Liver (tissue), 8 donors: ENCODE measurements at regions not wholly inside any gene's neighbourhood (a gene's known extent, or its start where the extent isn't known, plus 50 kb on each side); places are given as distances from the start of the nearest gene placed in this dataset.
A peak's percentile ranks its signal among the peaks of the same experiment; 100 is the strongest.

Source experiments
- DNase-seq: peaks from one replicate; pipeline ENCODE4 v3.0.0-alpha.2; 2017; ENCODE audit warnings: low spot score
- H3K27ac ChIP-seq, 2 donors: one replicate each; pipeline ENCODE4 v1.7.0; 2013; ENCODE audit warnings: inconsistent platforms in 2 of 2, low read length in 2 of 2, control low read depth in 1 of 2, low read depth in 1 of 2, mild to moderate bottlenecking in 1 of 2
- H3K27me3 ChIP-seq, 4 donors: one replicate each; pipeline versions ENCODE4 v1.6.1 to v1.7.0; 2013; ENCODE audit warnings: low read length in 3 of 4, inconsistent platforms in 1 of 4, mild to moderate bottlenecking in 1 of 4, moderate library complexity in 1 of 4; ENCODE audit not compliant: control insufficient read depth in 4 of 4, insufficient read depth in 4 of 4
- H3K36me3 ChIP-seq, 4 donors: one replicate each; pipeline versions ENCODE4 v1.6.1 to v1.7.0; 2013; ENCODE audit warnings: low read length in 3 of 4, mild to moderate bottlenecking in 3 of 4, low read depth in 1 of 4, moderate library complexity in 1 of 4; ENCODE audit not compliant: control insufficient read depth in 4 of 4, insufficient read depth in 3 of 4
- H3K4me1 ChIP-seq, 4 donors: one replicate each; pipeline versions ENCODE4 v1.6.1 to v1.7.0; 2013; ENCODE audit warnings: low read length in 3 of 4, mild to moderate bottlenecking in 3 of 4, moderate library complexity in 1 of 4; ENCODE audit not compliant: control insufficient read depth in 4 of 4, insufficient read depth in 4 of 4
- H3K4me3 ChIP-seq, 3 donors: one replicate each; pipeline versions ENCODE4 v1.6.1 to v1.7.0; 2013; ENCODE audit warnings: low read length in 3 of 3, control low read depth in 1 of 3, low read depth in 1 of 3, mild to moderate bottlenecking in 1 of 3
- H3K9ac ChIP-seq, 2 donors: one replicate each; pipeline ENCODE4 v1.7.0; 2013; ENCODE audit warnings: low read length in 2 of 2, mild to moderate bottlenecking in 2 of 2, moderate library complexity in 2 of 2, control low read depth in 1 of 2, low read depth in 1 of 2
- H3K9me3 ChIP-seq, 4 donors: one replicate each; pipeline versions ENCODE4 v1.6.1 to v1.7.0; 2013; ENCODE audit warnings: low read length in 3 of 4; ENCODE audit not compliant: control insufficient read depth in 4 of 4
- CTCF ChIP-seq: fragments of 150-350 bp; IDR thresholded peaks from 2 replicates; pipeline ENCODE4 v1.5.1; 2017; ENCODE audit warnings: improper control_type of control experiment, low read depth, low read length; ENCODE audit not compliant: missing input control
- EGR1 ChIP-seq, 2 donors: IDR thresholded peaks; 2 replicates each; pipeline ENCODE4 v1.6.1; 2016 to 2018; ENCODE audit warnings: antibody characterized with exemption in 2 of 2, low read depth in 2 of 2
- FOXA1 ChIP-seq: IDR thresholded peaks from 2 replicates; pipeline ENCODE4 v1.6.1; 2016; ENCODE audit warnings: antibody characterized with exemption
- FOXA2 ChIP-seq: IDR thresholded peaks from 2 replicates; pipeline ENCODE4 v1.6.1; 2016; ENCODE audit warnings: antibody characterized with exemption
- GABPA ChIP-seq, 2 donors: IDR thresholded peaks in 1 of 2; conservative IDR thresholded peaks in 1 of 2; 2 replicates each; pipeline ENCODE4 v1.6.1; 2016; ENCODE audit warnings: antibody characterized with exemption in 2 of 2, mild to moderate bottlenecking in 1 of 2, moderate library complexity in 1 of 2
- HNF4A ChIP-seq, 2 donors: conservative IDR thresholded peaks; 2 replicates each; pipeline ENCODE4 v1.6.1; 2016; ENCODE audit warnings: antibody characterized with exemption in 2 of 2, mild to moderate bottlenecking in 2 of 2
- HNF4G ChIP-seq: IDR thresholded peaks from 2 replicates; pipeline ENCODE4 v1.6.1; 2016; ENCODE audit warnings: antibody characterized with exemption
- JUND ChIP-seq, 2 donors: IDR thresholded peaks; 2 replicates each; pipeline ENCODE4 v1.6.1; 2016; ENCODE audit warnings: antibody characterized with exemption in 2 of 2
- MAX ChIP-seq: IDR thresholded peaks from 2 replicates; pipeline ENCODE4 v1.6.1; 2016; ENCODE audit warnings: antibody characterized with exemption
- NR2F2 ChIP-seq: IDR thresholded peaks from 2 replicates; pipeline ENCODE4 v1.6.1; 2016; ENCODE audit warnings: antibody characterized with exemption
- RAD21 ChIP-seq, 2 donors: IDR thresholded peaks; 2 replicates each; pipeline ENCODE4 v1.6.1; 2016; ENCODE audit warnings: antibody characterized with exemption in 2 of 2, mild to moderate bottlenecking in 2 of 2
- REST ChIP-seq: IDR thresholded peaks from 2 replicates; pipeline ENCODE4 v1.6.1; 2016; ENCODE audit warnings: antibody characterized with exemption, mild to moderate bottlenecking
- RXRA ChIP-seq, 2 donors: IDR thresholded peaks; 2 replicates each; pipeline ENCODE4 v1.6.1; 2017 to 2018; ENCODE audit warnings: antibody characterized with exemption in 2 of 2, mild to moderate bottlenecking in 1 of 2
- SP1 ChIP-seq: IDR thresholded peaks from 2 replicates; pipeline ENCODE4 v1.6.1; 2018; ENCODE audit warnings: antibody characterized with exemption, mild to moderate bottlenecking
- YY1 ChIP-seq: IDR thresholded peaks from 2 replicates; pipeline ENCODE4 v1.6.1; 2016; ENCODE audit warnings: antibody characterized with exemption, mild to moderate bottlenecking
- WGBS: extraction: QIAGEN DNeasy Blood & Tissue Kit; methylation state at CpG from one replicate; pipeline ENCODE4 v1.1.7; 2013; 5-methylcytosine and 5-hydroxymethylcytosine counted together
- TF ChIP-seq, protein P1 (sequence below): IDR thresholded peaks from 2 replicates; pipeline ENCODE4 v1.6.1; 2016; ENCODE audit warnings: antibody characterized with exemption
- donor health status: healthy.
- donor health status: healthy.
- donor health status: healthy.
- donor health status: healthy.
- donor health status: healthy.

DNA sequence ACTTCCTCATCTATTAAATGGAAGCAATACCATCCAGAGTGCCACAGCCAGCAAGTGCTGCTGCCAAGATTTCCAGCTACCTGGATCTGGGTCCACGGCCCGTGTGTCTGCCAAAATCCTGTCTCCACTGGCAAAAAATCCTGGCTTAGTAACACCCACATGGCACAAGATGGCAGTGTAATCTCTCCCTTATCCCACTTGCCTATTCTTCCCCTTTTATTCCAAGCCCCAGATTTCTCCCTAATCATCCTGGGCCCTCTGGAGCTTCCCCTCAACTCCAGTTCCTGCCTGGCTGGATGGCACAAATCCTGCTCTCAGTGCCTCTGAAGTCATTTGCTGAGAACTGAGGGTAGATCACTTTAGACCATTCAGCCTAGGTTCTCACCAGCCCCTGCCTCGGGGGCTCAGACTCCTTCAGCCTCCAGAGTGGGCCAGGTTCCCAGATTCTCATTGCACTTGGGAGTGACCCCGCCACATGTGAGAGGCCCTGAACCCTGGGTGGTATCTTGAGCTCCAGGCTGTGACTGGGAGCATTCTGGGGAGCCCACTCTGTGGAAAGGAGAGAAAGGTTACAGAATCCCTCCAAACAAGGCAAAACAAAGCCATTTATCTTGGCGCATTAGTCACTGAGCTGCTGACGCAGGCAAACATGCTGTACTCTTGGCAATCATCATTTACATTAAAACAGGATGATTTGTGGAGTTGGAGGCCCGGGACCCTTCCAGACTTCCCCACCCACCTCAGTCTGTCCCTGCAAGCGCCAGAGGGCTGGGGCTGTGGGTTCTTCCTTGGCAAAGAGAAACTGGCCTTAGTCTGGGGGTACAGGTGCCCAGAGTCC is 325.8 kb downstream of the DYSF start (continued):
- TF ChIP-seq RXRA (IDR thresholded peaks at IDR 0.05) = no peak

GRCh38 chr2:71778514-71778913 is 325.2 kb downstream of the DYSF start:
- Histone ChIP-seq H3K27ac (no peak overlapping the region), H3K36me3 (no peaks in the 10 kb centered on the region), H3K4me1 (no peaks in the 10 kb centered on the region), H3K9ac (no peak overlapping the region), H3K9me3 (no peaks in the 10 kb centered on the region), H3K4me3 (no peak overlapping the region), H3K27me3 (no peaks in the 10 kb centered on the region)
- peak; percentile 24 for DNase-seq
- 68% methylated on average over 2 of the region's 2 CpGs for WGBS
- TF ChIP-seq RAD21 (IDR thresholded peaks at IDR 0.05) (no peak), EGR1 (IDR thresholded peaks at IDR 0.05; ENCODE audit: low read depth in 2 of 2) (no peak), RXRA (IDR thresholded peaks at IDR 0.05) (no peak), NR2F2 (peak; percentile 55)

GRCh38 chr2:71777946-71778345 is 324.6 kb downstream of the DYSF start:
- TF ChIP-seq CTCF = no peak
- no peak for TF ChIP-seq SP1
- TF ChIP-seq FOXA2 = no peak
- TF ChIP-seq FOXA1 = no peak
- no peak for TF ChIP-seq GABPA (IDR thresholded peaks at IDR 0.05 in 1 of 2, conservative IDR thresholded peaks at IDR 0.05 in 1 of 2)
- no peak for TF ChIP-seq JUND (IDR thresholded peaks at IDR 0.05)
- TF ChIP-seq HNF4A (conservative IDR thresholded peaks at IDR 0.05) = no peak
- no peak for TF ChIP-seq EGR1 (IDR thresholded peaks at IDR 0.05; ENCODE audit: low read depth in 2 of 2)
- no peak for TF ChIP-seq RXRA (IDR thresholded peaks at IDR 0.05)
- no peak for TF ChIP-seq MAX
- TF ChIP-seq, protein P1, sequence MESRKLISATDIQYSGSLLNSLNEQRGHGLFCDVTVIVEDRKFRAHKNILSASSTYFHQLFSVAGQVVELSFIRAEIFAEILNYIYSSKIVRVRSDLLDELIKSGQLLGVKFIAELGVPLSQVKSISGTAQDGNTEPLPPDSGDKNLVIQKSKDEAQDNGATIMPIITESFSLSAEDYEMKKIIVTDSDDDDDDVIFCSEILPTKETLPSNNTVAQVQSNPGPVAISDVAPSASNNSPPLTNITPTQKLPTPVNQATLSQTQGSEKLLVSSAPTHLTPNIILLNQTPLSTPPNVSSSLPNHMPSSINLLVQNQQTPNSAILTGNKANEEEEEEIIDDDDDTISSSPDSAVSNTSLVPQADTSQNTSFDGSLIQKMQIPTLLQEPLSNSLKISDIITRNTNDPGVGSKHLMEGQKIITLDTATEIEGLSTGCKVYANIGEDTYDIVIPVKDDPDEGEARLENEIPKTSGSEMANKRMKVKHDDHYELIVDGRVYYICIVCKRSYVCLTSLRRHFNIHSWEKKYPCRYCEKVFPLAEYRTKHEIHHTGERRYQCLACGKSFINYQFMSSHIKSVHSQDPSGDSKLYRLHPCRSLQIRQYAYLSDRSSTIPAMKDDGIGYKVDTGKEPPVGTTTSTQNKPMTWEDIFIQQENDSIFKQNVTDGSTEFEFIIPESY = no peak
- TF ChIP-seq YY1 = no peak
- TF ChIP-seq HNF4G = no peak
- no peak for TF ChIP-seq REST

More at GRCh38 chr2:71777946-71778345, 324.6 kb downstream of the DYSF start:
- DNase-seq = peak; percentile 13
- Histone ChIP-seq H3K9ac (no peak overlapping the region), H3K4me3 (no peak overlapping the region), H3K27ac (no peak overlapping the region), H3K4me1 (no peaks in the 10 kb centered on the region), H3K9me3 (no peaks in the 10 kb centered on the region), H3K27me3 (no peaks in the 10 kb centered on the region), H3K36me3 (no peaks in the 10 kb centered on the region)
- 90% methylated on average over 4 of the region's 4 CpGs for WGBS
